Hepatocyte (in vitro differentiated cells): ENCODE measurements at regions not wholly inside any gene's neighbourhood (a gene's known extent, or its start where the extent isn't known, plus 50 kb on each side); places are given as distances from the start of the nearest gene placed in this dataset.

Experiments
- DNase-seq: peaks from one replicate; pipeline ENCODE4 v3.0.0-alpha.2; 2016; ENCODE audit warnings: low spot score
- H2AFZ ChIP-seq: fragments of 200-600 bp; sonication (generic); 2 replicates; pipeline ENCODE4 v1.6.0; 2016; ENCODE audit warnings: antibody characterized with exemption, mild to moderate bottlenecking
- H3K27ac ChIP-seq: fragments of 200-600 bp; sonication (generic); 2 replicates; pipeline ENCODE4 v1.5.1; 2016; ENCODE audit warnings: mild to moderate bottlenecking
- H3K27me3 ChIP-seq: fragments of 200-600 bp; sonication (generic); 2 replicates; pipeline ENCODE4 v1.6.1; 2016
- H3K36me3 ChIP-seq: fragments of 200-600 bp; sonication (generic); replicated peaks from 2 replicates; pipeline ENCODE4 v1.5.1; 2016; ENCODE audit warnings: low read depth; ENCODE audit not compliant: insufficient read depth
- H3K4me1 ChIP-seq: fragments of 200-600 bp; sonication (generic); 2 replicates; pipeline ENCODE4 v1.5.1; 2016; ENCODE audit warnings: mild to moderate bottlenecking, moderate library complexity; ENCODE audit not compliant: insufficient read depth
- H3K4me2 ChIP-seq: fragments of 200-600 bp; sonication (generic); 2 replicates; pipeline ENCODE4 v1.6.0; 2016
- H3K4me3 ChIP-seq: fragments of 200-600 bp; sonication (generic); 2 replicates; pipeline ENCODE4 v1.5.1; 2016; ENCODE audit warnings: mild to moderate bottlenecking
- H3K79me2 ChIP-seq: fragments of 200-600 bp; sonication (generic); 2 replicates; pipeline ENCODE4 v1.6.0; 2017; ENCODE audit warnings: mild to moderate bottlenecking
- H3K9me2 ChIP-seq: fragments of 200-600 bp; sonication (generic); replicated peaks from 2 replicates; pipeline ENCODE4 v1.6.0; 2017; ENCODE audit warnings: mild to moderate bottlenecking; ENCODE audit not compliant: insufficient read depth
- H3K9me3 ChIP-seq: fragments of 200-600 bp; sonication (generic); 2 replicates; pipeline ENCODE4 v1.5.1; 2016; ENCODE audit warnings: low read depth, mild to moderate bottlenecking
- H4K20me1 ChIP-seq: fragments of 200-600 bp; sonication (generic); 2 replicates; pipeline ENCODE4 v1.6.0; 2016; ENCODE audit warnings: mild to moderate bottlenecking; ENCODE audit not compliant: insufficient read depth, poor library complexity, severe bottlenecking
- CTCF ChIP-seq: fragments of 200-600 bp; sonication (generic); IDR thresholded peaks from 2 replicates; pipeline ENCODE4 v1.5.1; 2016; ENCODE audit warnings: antibody characterized with exemption, mild to moderate bottlenecking; ENCODE audit not compliant: poor library complexity
- EZH2 ChIP-seq: fragments of 200-600 bp; sonication (generic); IDR thresholded peaks from 2 replicates; pipeline ENCODE4 v1.6.1; 2016; ENCODE audit warnings: antibody characterized with exemption, mild to moderate bottlenecking, borderline replicate concordance
- EZH2phosphoT487 ChIP-seq: fragments of 200-600 bp; sonication (generic); IDR thresholded peaks from one replicate; pipeline ENCODE4 v1.6.1; 2018; ENCODE audit warnings: antibody characterized with exemption, mild to moderate bottlenecking, low read depth, moderate library complexity; ENCODE audit not compliant: unreplicated experiment, severe bottlenecking
- WGBS: methylation state at CpG from one replicate; pipeline ENCODE4 v1.1.6; 2016; ENCODE audit warnings: low lambda C conversion rate; ENCODE audit errors: missing lambda C conversion rate; 5-methylcytosine and 5-hydroxymethylcytosine counted together

- 53% methylated on average over 3 of the region's 3 CpGs for WGBS
- no peak for DNase-seq
- Histone ChIP-seq H2AFZ (no peak overlapping the region), H3K9me3 (no peaks in the 10 kb centered on the region), H3K9me2 (no peaks in the 10 kb centered on the region), H3K4me1 (no peaks in the 10 kb centered on the region), H3K27ac (no peak overlapping the region), H4K20me1 (no peaks in the 10 kb centered on the region), H3K27me3 (no peaks in the 10 kb centered on the region), H3K79me2 (no peaks in the 10 kb centered on the region), H3K4me2 (no peak overlapping the region), H3K36me3 (no peaks in the 10 kb centered on the region), H3K4me3 (no peak overlapping the region)
- no peak for TF ChIP-seq CTCF
Measured at GRCh38 chr3:124545891-124546290, 184.4 kb upstream of the UMPS start.

- no peaks in the 10 kb centered on the region for H3K4me1 ChIP-seq
- H3K79me2 ChIP-seq: no peaks in the 10 kb centered on the region
- no peaks in the 10 kb centered on the region for H3K9me3 ChIP-seq
- H2AFZ ChIP-seq: no peak overlapping the region
- WGBS: 72% methylated on average over 5 of the region's 5 CpGs
- H4K20me1 ChIP-seq: no peaks in the 10 kb centered on the region
- peak; percentile 61 for DNase-seq
- no peaks in the 10 kb centered on the region for H3K9me2 ChIP-seq
- no peaks in the 10 kb centered on the region for H3K27me3 ChIP-seq
- H3K36me3 ChIP-seq: no peaks in the 10 kb centered on the region
- no peak overlapping the region for H3K4me3 ChIP-seq
- no peak overlapping the region for H3K27ac ChIP-seq
- H3K4me2 ChIP-seq: no peak overlapping the region
- TF ChIP-seq EZH2phosphoT487: no peak
Measured at GRCh38 chr3:124552224-124552623, 178.0 kb upstream of the UMPS start.

- no peak for DNase-seq
- H3K27ac ChIP-seq: no peak overlapping the region
- no peaks in the 10 kb centered on the region for H3K9me2 ChIP-seq
- no peak for TF ChIP-seq EZH2
- H2AFZ ChIP-seq: no peak overlapping the region
- H4K20me1 ChIP-seq: no peaks in the 10 kb centered on the region
- no peaks in the 10 kb centered on the region for H3K36me3 ChIP-seq
- no peaks in the 10 kb centered on the region for H3K4me1 ChIP-seq
- no peaks in the 10 kb centered on the region for H3K79me2 ChIP-seq
- H3K27me3 ChIP-seq: no peaks in the 10 kb centered on the region
- no peak overlapping the region for H3K4me2 ChIP-seq
- WGBS: 73% methylated on average over 3 of the region's 3 CpGs
- no peaks in the 10 kb centered on the region for H3K9me3 ChIP-seq
- no peak overlapping the region for H3K4me3 ChIP-seq
Measured at GRCh38 chr3:124553178-124553577, 177.1 kb upstream of the UMPS start.

GRCh38 chr3:124556636-124557035 is 173.6 kb upstream of the UMPS start:
- Histone ChIP-seq H3K9me2 (no peaks in the 10 kb centered on the region), H2AFZ (no peak overlapping the region), H3K9me3 (no peaks in the 10 kb centered on the region), H3K4me3 (no peak overlapping the region), H3K4me2 (no peak overlapping the region), H3K36me3 (no peaks in the 10 kb centered on the region), H4K20me1 (no peaks in the 10 kb centered on the region), H3K79me2 (no peaks in the 10 kb centered on the region), H3K4me1 (no peaks in the 10 kb centered on the region), H3K27me3 (no peaks in the 10 kb centered on the region), H3K27ac (no peak overlapping the region)
- TF ChIP-seq CTCF (no peak), EZH2 (no peak), EZH2phosphoT487 (no peak)
- 80% methylated on average over 2 of the region's 2 CpGs for WGBS
- DNase-seq: no peak
